Dendritic cell treated with granulocyte-macrophage colony-stimulating factor and Interleukin-4, amounts not matched to agents 40 ng/mL and 50 ng/mL, for 4 days (primary cell): ENCODE measurements at regions not wholly inside any gene's neighbourhood (a gene's known extent, or its start where the extent isn't known, plus 50 kb on each side); places are given as distances from the start of the nearest gene placed in this dataset.

ENCODE experiments used
- H3K27ac Mint-ChIP-seq: one replicate; pipeline ENCODE4 v1.8.0; 2022; ENCODE audit warnings: mild to moderate bottlenecking, mixed read lengths
- H3K27me3 Mint-ChIP-seq: one replicate; pipeline ENCODE4 v1.8.0; 2022; ENCODE audit warnings: mild to moderate bottlenecking, mixed read lengths
- H3K36me3 Mint-ChIP-seq: one replicate; pipeline ENCODE4 v1.8.0; 2022; ENCODE audit warnings: low read depth, mixed read lengths
- H3K4me1 Mint-ChIP-seq: one replicate; pipeline ENCODE4 v1.8.0; 2022; ENCODE audit warnings: low read depth, mixed read lengths
- H3K4me3 Mint-ChIP-seq: one replicate; pipeline ENCODE4 v1.8.0; 2022; ENCODE audit warnings: mild to moderate bottlenecking, moderate library complexity, mixed read lengths
- H3K9me3 Mint-ChIP-seq: one replicate; pipeline ENCODE4 v1.8.0; 2022; ENCODE audit warnings: mixed read lengths
- intact Hi-C: fragments of 100-400 bp; cut with micrococcal nuclease; formaldehyde crosslinking; loops from one replicate; pipeline ENCODE4 v1.15.0; 2022

GRCh38 chr5:62956597-62956996 lies 378.0 kb downstream of the LRRC70 start:
- Mint-ChIP-seq H3K4me1 (no peaks in the 10 kb centered on the region), H3K4me3 (no peak overlapping the region), H3K9me3 (peaks cover 25% of the 10 kb centered on the region), H3K27ac (no peak overlapping the region), H3K36me3 (no peaks in the 10 kb centered on the region), H3K27me3 (no peaks in the 10 kb centered on the region)
- intact Hi-C loops, result no loop called here

GRCh38 chr5:62954578-62954977 lies 376.0 kb downstream of the LRRC70 start:
- H3K4me3 Mint-ChIP-seq, result no peak overlapping the region
- intact Hi-C loops, result no loop called here

GRCh38 chr5:62948301-62948700 lies 369.7 kb downstream of the LRRC70 start:
- Mint-ChIP-seq H3K27me3 (no peaks in the 10 kb centered on the region), H3K27ac (no peak overlapping the region), H3K4me1 (no peaks in the 10 kb centered on the region), H3K36me3 (no peaks in the 10 kb centered on the region), H3K9me3 (peaks cover 6% of the 10 kb centered on the region), H3K4me3 (no peak overlapping the region)
- intact Hi-C loops, result no loop called here

More at GRCh38 chr5:62954578-62954977, 376.0 kb downstream of the LRRC70 start:
- Mint-ChIP-seq H3K27ac (no peak overlapping the region), H3K27me3 (no peaks in the 10 kb centered on the region), H3K4me1 (no peaks in the 10 kb centered on the region), H3K9me3 (peaks cover 13% of the 10 kb centered on the region), H3K36me3 (no peaks in the 10 kb centered on the region)

GRCh38 chr5:62942384-62942783 lies 363.8 kb downstream of the LRRC70 start:
- Mint-ChIP-seq H3K27ac (no peak overlapping the region), H3K9me3 (no peaks in the 10 kb centered on the region), H3K36me3 (no peaks in the 10 kb centered on the region), H3K4me1 (no peaks in the 10 kb centered on the region), H3K4me3 (no peak overlapping the region), H3K27me3 (no peaks in the 10 kb centered on the region)
- intact Hi-C loops, result no loop called here

GRCh38 chr5:62938927-62939326 lies 360.3 kb downstream of the LRRC70 start:
- H3K4me1 Mint-ChIP-seq, result no peaks in the 10 kb centered on the region
- H3K9me3 Mint-ChIP-seq, result no peaks in the 10 kb centered on the region
- H3K36me3 Mint-ChIP-seq, result no peaks in the 10 kb centered on the region
- H3K4me3 Mint-ChIP-seq, result no peak overlapping the region
- intact Hi-C loops, result no loop called here
- H3K27me3 Mint-ChIP-seq, result no peaks in the 10 kb centered on the region
- H3K27ac Mint-ChIP-seq, result no peak overlapping the region

GRCh38 chr5:62937661-62938558 lies 359.3 kb downstream of the LRRC70 start:
- Mint-ChIP-seq H3K4me1 (no peaks in the 10 kb centered on the region), H3K4me3 (no peak overlapping the region), H3K9me3 (no peaks in the 10 kb centered on the region), H3K27me3 (no peaks in the 10 kb centered on the region), H3K36me3 (no peaks in the 10 kb centered on the region), H3K27ac (no peak overlapping the region)
- intact Hi-C loops, result no loop called here

- Mint-ChIP-seq H3K27me3 (no peaks in the 10 kb centered on the region), H3K36me3 (no peaks in the 10 kb centered on the region), H3K4me1 (no peaks in the 10 kb centered on the region), H3K4me3 (no peak overlapping the region), H3K9me3 (no peaks in the 10 kb centered on the region), H3K27ac (no peak overlapping the region)
- intact Hi-C loops, result no loop called here
Observed at GRCh38 chr5:62935660-62936059, 357.0 kb downstream of the LRRC70 start.

- intact Hi-C loops, result no loop called here
- no peaks in the 10 kb centered on the region for H3K27me3 Mint-ChIP-seq
- no peaks in the 10 kb centered on the region for H3K4me1 Mint-ChIP-seq
- H3K9me3 Mint-ChIP-seq, result no peaks in the 10 kb centered on the region
- no peaks in the 10 kb centered on the region for H3K36me3 Mint-ChIP-seq
- H3K27ac Mint-ChIP-seq, result no peak overlapping the region
- no peak overlapping the region for H3K4me3 Mint-ChIP-seq
Observed at GRCh38 chr5:62934319-62934718, 355.7 kb downstream of the LRRC70 start.

GRCh38 chr5:62933261-62933660 lies 354.6 kb downstream of the LRRC70 start:
- H3K27me3 Mint-ChIP-seq, result no peaks in the 10 kb centered on the region
- H3K27ac Mint-ChIP-seq, result no peak overlapping the region
- no peak overlapping the region for H3K4me3 Mint-ChIP-seq
- no peaks in the 10 kb centered on the region for H3K36me3 Mint-ChIP-seq
- H3K9me3 Mint-ChIP-seq, result no peaks in the 10 kb centered on the region
- no peaks in the 10 kb centered on the region for H3K4me1 Mint-ChIP-seq
- intact Hi-C loops, result no loop called here

- Mint-ChIP-seq H3K27me3 (no peaks in the 10 kb centered on the region), H3K9me3 (no peaks in the 10 kb centered on the region), H3K4me3 (no peak overlapping the region), H3K4me1 (no peaks in the 10 kb centered on the region), H3K27ac (no peak overlapping the region), H3K36me3 (no peaks in the 10 kb centered on the region)
- intact Hi-C loops, result no loop called here
Observed at GRCh38 chr5:62931153-62931950, 352.7 kb downstream of the LRRC70 start.

GRCh38 chr5:62922191-62922590 lies 343.6 kb downstream of the LRRC70 start:
- Mint-ChIP-seq H3K9me3 (no peaks in the 10 kb centered on the region), H3K27ac (no peak overlapping the region), H3K4me1 (no peaks in the 10 kb centered on the region), H3K4me3 (no peak overlapping the region), H3K36me3 (no peaks in the 10 kb centered on the region), H3K27me3 (no peaks in the 10 kb centered on the region)
- intact Hi-C loops, result no loop called here

GRCh38 chr5:62920856-62921255 lies 342.2 kb downstream of the LRRC70 start:
- intact Hi-C loops, result no loop called here
- H3K9me3 Mint-ChIP-seq, result peaks cover 7% of the 10 kb centered on the region
- H3K4me1 Mint-ChIP-seq, result no peaks in the 10 kb centered on the region
- no peak overlapping the region for H3K27ac Mint-ChIP-seq
- no peak overlapping the region for H3K4me3 Mint-ChIP-seq
- no peaks in the 10 kb centered on the region for H3K27me3 Mint-ChIP-seq
- H3K36me3 Mint-ChIP-seq, result no peaks in the 10 kb centered on the region

- Mint-ChIP-seq H3K9me3 (peaks cover 19% of the 10 kb centered on the region), H3K4me1 (no peaks in the 10 kb centered on the region), H3K4me3 (no peak overlapping the region), H3K27me3 (no peaks in the 10 kb centered on the region), H3K27ac (no peak overlapping the region), H3K36me3 (no peaks in the 10 kb centered on the region)
- intact Hi-C loops, result no loop called here
Observed at GRCh38 chr5:62909326-62909725, 330.7 kb downstream of the LRRC70 start.

- intact Hi-C loops, result no loop called here
- no peaks in the 10 kb centered on the region for H3K27me3 Mint-ChIP-seq
- H3K4me1 Mint-ChIP-seq, result no peaks in the 10 kb centered on the region
- no peak overlapping the region for H3K27ac Mint-ChIP-seq
- H3K36me3 Mint-ChIP-seq, result no peaks in the 10 kb centered on the region
- H3K9me3 Mint-ChIP-seq, result no peaks in the 10 kb centered on the region
- H3K4me3 Mint-ChIP-seq, result no peak overlapping the region
Observed at GRCh38 chr5:62902126-62902525, 323.5 kb downstream of the LRRC70 start.
